HG03354 (cell line): ENCODE measurements at regions not wholly inside any gene's neighbourhood (a gene's known extent, or its start where the extent isn't known, plus 50 kb on each side); places are given as distances from the start of the nearest gene placed in this dataset.

Source experiments
- ATAC-seq: cut with Tn5 transposase; IDR thresholded peaks from one replicate; pipeline ENCODE4 v1.9.1; 2021; ENCODE audit warnings: mild to moderate bottlenecking; ENCODE audit not compliant: unreplicated experiment, poor library complexity, severe bottlenecking

DNA sequence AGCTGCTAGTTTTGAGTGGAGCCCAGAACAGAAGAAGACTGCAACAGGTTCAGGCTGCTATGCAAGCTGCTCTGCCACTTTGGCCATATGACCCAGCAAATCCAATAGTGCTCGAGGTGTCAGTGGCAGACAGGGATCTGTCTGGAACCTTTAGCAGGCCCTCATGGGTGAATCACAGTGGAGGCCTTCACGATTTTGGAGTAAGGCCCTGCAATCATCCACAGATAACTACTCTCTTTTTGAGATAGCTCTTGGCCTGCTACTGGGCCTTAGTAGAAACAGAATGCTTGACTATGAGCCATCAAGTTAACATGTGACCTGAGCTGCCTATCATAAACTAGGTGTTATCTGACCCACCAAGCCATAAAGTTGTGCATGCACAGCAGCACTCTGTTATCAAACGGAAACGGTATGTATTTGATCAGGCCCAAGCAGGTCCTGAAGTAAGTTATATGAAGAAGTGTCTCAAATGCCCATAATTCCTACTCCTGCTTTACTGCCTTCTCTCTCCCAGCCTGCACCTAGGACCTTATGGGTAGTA lies 116.9 kb upstream of the CCDC196 start:
- ATAC-seq: no peak

DNA sequence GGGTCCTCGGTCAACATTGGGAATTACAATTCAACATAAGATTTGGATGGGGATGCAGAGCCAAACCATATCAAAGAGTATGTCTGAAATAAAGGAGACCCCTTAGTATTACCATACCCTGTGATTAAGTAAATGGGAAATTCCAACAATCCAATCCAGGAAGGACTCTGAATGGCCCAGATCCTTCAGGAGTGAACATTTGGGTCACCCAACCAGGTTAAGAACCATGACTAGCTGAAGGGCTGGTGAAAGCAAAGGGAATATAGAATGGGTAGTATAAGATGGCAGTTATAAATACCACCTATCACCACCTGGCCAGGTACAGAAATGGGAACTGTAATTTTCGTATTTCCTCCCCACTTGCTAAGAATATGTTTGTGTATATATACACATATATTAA lies 114.4 kb upstream of the CCDC196 start:
- ATAC-seq: no peak

DNA sequence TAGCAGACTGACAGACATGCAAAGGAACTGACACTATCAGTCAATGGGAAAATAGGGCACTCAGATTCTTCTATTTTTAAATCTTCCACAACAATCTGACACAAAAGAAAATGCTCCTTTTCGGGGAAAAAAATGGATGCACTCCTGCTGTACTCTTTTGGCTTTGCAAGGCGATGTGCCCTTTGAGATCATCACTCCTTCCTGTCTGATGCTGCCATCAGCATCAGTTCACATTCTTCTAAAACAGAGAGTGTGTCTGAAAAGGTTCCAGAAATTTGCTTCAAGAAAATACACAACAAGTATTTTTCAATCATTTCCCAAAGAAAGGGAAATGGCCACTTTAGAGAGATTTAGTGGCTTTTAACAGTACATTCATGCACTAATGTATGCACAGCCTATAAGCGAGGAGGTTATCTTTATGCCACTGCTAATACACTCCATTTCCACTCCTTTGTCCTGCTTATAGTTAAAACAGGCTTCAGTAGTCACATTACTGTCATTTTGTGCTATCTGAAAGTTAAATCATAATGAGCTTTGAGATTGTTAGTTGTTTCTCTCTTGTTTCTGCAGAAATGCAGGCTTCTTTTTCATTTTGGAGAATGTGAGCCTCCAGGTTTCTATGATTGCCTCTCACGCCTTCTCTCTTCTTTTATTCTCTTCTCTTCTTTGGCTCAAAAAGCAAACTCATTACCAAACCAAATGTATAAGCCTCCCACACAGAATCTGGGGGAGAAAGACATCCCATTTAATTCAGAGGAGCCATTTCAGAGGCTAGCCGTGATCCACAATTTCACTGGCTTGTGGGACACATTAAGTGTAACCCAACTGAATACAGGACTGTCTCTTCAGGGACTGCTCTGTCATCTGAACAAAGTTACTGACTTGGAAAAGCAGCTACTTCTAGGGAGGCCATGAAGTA lies 110.9 kb upstream of the CCDC196 start:
- no peak for ATAC-seq

DNA sequence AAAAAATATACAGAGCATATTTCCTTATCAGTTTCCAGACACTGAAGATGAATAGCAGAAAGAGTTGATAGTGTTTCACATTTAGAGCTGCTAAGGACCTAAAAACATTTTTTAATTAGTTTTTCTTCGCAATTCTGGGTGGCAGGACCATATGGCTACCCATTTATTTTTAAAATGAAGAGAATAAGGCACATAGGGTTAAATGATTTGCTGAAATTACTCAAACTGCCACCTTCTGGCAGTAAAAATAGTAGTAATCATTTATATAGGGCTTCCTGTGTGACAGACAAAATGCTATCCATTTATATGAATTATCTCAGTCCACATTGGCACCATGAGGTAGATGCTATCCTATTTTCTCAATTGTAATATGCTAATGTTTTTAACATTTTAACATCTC lies 108.6 kb upstream of the CCDC196 start:
- ATAC-seq: no peak

DNA sequence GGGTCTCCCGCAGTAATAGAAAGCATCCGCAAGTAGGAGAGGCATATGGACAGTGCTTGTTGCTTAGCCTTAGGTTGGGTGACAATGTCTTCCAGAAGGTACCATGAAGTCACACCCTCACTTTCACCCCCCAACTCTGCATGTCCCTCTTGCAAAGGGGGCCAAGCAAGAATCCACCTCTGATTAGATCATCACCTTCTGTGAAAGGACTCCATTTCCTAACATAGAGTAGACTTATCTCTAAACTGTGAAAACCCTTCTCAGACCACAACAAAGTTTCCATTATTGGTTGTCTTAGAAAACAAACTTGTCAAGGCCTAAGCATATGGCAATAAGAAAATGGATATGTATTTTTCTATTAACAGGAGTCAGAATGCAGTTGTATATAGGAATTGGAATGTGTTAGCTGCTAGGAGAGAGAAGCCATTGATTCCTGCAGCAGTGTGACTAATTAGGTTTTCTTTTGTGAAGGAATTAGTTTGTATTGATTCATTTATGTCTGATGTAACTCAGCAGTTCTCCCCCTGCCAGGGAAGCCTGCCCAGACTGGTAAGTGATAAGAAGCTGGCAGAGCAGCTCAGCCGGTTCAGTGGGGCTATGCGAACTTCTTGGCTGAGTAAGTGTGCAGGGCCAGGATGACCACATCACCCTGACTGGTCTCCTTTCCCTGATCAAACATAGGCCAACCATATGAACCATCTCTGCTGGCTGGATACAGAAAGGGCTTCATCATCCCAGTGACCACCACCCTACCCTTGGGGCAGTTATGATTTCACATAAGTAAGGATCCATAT lies 107.3 kb upstream of the CCDC196 start:
- no peak for ATAC-seq

DNA sequence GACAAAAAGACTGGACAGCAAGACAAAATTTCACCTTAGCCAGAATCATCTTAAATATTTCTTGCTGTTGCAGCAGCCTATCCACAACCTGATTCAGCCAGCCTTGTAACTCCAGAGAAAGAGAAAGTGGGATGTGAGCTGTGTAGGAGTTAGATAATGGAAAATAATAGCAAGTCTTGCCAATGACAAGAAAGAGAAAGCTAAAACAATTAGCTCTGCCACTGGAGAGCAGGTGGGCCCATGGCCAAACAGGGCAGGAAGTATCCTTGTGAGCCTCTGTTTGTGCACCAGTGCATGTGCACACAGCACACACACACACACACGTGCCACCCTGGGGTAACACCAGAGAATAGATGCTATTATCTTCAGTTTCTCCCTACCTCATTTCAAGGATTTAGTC lies 106.0 kb upstream of the CCDC196 start:
- ATAC-seq: no peak

DNA sequence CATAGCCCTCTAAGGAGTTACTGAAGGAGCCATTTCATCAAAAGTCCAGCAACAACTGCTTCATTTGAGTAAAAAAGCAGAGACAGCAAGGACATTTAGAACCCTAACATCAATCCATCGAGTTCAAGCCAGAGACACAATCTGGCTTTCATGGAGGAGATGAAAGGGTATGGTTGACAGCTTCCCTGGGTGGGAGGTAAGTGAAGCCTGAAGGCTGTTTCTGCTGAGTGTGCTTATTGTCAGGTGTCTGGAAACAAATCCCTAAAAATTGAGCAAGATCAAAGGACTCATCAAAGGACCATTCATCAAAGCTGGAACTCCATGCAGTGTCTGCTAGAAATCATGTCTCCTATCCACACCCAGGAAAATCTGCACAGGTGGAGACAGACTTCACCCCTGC lies 104.4 kb upstream of the CCDC196 start:
- ATAC-seq: no peak

DNA sequence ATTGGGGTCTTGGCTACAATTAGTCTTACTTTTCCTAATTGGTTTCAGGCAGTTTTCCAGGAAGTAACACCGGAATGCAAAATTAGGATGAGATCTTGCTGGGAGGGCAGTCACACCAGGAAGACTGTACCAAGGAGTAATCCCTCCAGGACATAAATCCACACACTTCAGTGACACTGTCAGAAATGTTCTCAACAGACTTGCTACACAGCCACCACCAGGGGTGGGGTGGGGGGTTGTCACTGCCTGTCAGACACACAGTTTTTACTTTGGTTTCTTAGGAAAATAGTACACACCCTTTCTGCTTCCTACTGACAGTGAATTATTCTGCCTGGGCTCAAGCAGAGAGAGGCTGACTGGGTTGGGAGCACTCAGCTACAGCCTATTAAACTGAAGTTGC lies 102.9 kb upstream of the CCDC196 start:
- no peak for ATAC-seq

DNA sequence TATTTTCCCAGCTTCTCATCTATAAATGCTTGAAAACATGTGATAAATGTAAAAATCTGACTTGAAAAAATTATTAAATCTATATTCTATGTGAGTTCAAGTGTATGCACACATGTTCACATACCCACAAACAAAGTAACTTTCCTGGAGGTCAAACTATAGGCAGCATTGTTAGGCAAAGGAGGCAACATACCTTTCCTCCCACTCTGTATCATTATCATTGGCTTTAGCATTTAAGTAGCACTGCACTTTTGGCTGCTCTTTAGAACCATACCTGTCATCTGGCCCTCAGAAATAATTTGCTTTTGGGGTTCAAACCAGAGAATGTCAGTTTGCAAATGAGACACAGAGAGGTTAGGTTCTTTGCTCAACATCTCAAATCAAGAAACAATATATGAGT lies 102.4 kb upstream of the CCDC196 start:
- ATAC-seq: no peak

DNA sequence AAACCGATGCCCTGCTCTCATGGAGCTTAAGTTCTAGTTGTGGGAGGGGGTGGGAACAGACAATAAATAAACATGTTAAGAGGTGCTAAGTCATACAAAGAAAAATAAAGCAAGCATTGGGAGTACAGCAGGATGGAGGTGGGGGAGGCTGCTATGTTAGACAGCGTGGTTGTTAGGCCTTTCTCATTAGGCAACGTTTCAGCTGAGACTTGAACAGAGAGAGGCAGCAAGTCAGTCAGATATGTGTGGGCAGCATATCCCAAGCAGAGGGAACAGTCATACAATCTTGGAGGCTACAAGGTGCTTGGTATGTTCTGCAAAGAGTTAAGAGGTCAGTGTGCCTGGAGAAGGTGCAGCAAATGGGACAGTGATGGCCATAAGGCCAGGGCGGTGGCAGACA lies 97.7 kb upstream of the CCDC196 start:
- no peak for ATAC-seq

DNA sequence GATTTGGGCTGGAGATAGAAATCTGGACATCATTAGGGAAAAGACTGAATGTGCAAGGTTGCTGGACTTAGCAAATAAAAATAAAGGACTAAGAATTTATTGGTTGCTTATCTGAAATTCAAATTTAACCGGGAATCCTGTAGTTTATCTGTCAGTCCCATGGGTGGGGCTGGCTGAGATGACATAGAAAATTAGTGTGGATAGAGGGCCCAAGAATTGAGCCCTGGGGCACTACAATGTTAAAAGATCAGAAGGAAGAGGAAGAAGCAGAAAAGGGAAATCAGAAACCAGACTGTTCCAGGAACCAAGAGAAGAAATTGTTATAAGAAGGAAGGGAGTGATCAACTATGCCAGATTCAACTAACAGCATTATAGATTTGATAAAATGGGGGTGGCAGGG lies 96.7 kb upstream of the CCDC196 start:
- ATAC-seq: no peak

DNA sequence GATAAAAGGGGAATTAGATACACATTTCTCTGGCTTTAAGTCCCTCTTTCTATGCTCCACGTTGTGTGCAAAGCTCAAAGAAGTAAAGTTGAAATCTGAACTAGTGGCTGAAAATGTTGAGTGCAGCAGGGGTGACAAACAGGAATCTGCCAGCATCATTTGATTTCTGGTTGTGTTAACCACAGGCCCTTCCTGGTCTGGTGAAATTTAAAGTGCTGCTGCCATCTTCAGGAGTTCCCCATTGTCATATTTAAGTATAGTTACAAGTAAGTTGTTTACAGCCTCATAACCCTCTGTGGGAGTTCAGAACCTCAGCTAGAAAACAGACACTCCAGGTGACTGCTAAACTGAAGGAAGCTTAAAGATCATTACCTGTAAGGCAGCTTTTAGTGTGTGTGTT lies 90.9 kb upstream of the CCDC196 start:
- no peak for ATAC-seq

DNA sequence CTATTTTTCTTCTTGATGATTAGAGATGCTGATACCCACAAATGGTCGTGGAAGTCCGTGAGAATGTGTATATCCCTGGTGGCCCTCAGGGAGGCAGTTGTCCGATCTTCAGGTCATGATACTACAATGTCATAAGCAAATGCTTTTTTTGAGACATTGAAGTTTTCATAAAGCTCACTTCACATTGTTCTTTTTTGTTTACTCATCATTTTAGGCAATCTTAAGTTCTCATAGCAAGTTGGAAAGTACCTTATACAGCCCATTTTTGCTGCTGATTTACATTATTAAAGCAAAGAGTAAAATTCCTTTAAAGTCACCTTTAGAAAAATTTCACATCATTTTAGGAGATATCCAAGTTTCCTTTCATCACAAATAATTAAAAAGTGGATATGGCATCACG lies 90.0 kb upstream of the CCDC196 start:
- ATAC-seq: no peak

DNA sequence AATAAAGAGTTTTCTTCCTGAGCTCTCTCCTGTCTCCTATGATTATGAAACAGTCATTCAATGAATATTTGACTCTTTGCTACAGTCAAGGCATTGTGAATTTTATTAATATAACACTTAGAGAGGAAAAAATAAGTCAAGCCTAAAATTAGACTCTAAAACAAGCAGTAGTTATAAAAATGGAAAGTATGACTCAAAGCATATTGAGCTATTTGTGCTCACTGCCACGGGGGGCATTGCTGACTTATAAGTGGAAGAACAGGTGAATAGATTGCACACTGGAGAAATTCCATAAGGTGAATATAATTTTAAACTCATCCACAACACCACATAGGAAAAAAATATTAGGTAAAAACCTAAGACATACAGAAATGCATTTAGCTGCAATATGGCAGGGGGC lies 87.7 kb upstream of the CCDC196 start:
- ATAC-seq: no peak

DNA sequence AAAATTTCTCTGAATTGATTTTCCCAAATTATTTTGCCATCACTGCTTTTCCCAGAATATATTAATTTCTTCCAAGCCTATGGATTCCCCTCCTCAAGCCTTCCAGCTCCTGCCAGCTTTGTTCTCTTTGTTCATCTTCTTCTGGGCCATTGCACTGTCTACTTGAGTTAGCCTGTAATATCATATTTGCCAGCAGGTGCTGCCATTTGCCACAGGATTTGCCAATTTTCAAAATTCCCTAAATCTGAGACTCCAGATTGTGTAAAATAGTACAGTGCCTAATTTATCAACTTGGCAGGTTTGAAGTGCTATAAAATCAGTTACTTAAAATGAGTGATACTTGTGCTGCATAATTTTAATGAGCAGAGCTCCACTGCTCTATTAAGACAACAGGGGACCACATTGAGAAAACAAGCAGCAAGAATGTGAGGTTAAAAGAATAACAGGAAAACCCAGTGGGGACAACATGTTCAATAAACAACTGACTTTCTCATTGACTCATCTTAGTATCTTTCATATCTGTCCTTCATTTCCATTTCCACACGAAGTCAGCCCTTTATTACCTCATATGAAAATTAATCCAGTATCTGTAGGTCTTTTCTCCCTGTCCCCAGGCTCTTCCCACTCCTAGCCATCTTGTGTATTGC lies 84.6 kb upstream of the CCDC196 start:
- ATAC-seq: no peak

DNA sequence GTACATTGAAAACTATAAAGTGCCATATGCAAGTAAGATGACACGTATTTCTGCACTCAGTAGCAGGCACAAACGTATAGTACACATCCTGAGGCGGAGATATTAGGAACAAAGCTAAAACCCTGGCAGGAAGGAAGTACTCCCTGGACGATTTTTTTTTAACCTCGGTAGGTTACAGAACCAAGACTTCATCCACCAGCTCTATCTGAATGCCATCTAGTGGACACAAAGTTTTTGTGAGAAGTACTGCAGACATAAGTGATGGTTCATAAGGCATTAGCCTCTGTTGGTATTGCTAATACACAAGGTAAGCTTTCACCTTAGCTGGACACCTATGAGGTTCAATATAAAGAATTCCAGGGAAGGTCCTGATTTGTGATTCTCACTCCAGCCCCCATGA lies 83.0 kb upstream of the CCDC196 start:
- ATAC-seq: no peak

DNA sequence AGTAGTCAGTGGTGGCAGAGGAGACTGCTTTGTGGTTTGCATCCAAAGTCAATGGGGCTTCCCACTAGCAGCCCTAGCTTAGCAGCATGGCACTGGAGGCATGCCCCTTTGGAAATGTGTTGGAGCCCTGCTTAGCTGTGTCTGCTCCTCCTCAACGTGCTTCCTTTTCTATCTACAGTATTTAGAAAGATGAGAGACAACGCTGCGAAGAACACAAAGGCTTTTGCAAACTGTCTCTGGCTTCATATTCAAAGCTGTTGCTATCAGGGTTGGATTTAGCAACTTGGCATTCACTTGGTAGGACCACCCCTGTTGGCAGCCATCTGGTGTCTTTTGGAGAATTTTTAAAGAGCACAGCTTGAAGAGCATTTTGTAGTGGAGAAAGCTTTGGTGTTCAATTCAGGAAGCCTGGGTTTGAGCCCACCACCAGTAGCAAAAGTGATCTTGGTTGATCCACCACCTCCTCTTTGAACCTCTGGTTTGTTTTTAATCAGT lies 82.1 kb upstream of the CCDC196 start:
- no peak for ATAC-seq

DNA sequence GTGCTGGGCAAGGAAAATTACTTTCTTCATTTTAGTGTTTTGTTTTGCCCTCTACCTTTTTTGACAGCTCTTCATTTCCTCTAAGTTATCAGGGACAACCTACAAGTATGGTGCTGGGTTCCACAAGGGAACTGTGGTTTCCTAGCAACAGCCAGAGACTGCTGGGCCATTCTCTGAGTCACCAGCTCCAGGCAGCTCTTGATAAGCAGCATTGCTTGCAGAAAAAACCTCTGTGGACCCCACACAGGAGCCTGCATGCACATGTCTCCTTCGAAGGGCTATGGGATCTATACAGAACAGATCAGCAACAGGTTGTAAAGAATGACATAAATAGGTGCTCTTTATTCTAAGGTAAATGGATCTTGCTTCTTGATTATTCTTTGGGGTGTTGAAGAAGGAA lies 81.0 kb upstream of the CCDC196 start:
- ATAC-seq: no peak

DNA sequence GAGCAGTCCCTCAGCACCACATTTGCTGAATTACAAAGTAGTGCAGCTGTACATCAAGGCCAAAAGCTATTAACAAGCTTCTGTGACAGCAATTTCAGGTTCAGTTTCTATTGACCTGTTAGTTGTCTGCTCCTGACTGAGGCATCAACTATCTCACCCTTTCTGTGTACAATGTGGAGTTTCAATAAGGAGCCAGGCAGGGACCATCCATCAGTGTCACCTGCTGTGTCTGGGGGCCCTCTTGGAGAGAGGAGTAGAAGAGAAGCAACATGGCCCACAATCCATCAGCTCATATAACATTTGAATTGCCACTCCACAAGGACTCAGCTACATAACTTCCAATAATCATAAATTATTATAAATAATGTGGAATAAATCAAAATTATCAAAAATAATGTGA lies 72.3 kb upstream of the CCDC196 start:
- ATAC-seq: no peak

DNA sequence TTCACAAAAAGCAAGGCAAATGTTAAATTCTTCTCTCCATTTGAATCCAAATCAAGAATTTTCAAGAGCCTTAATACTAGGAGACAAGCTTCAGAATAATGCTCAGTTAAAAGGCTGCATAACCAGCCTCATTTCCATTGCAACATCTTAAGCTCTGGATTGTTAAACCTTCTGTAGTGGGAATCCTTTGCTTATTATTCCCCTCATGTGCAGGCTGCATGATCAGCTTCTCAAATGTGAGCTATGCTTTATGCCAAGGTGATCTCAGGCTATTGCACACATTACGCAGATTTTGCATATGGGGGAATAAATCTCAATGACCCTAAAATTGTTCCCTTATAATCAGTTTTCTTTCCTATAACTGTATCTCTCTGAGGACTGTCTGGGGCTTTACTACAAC lies 71.7 kb upstream of the CCDC196 start:
- no peak for ATAC-seq
